Mesothelial cell of epicardium (in vitro differentiated cells): ENCODE measurements at regions not wholly inside any gene's neighbourhood (a gene's known extent, or its start where the extent isn't known, plus 50 kb on each side); places are given as distances from the start of the nearest gene placed in this dataset.

Source experiments
- DNase-seq, 2 experiments: peaks; one replicate each; pipeline ENCODE4 v3.0.0; 2021; ENCODE audit warnings: low spot score in 2 of 2; ENCODE audit not compliant: unreplicated experiment in 2 of 2
- H3K27ac Mint-ChIP-seq: 2 replicates; pipeline ENCODE4 v1.8.0; 2021; ENCODE audit warnings: mixed read lengths
- H3K27me3 Mint-ChIP-seq: 2 replicates; pipeline ENCODE4 v1.8.0; 2021; ENCODE audit warnings: low read depth, mixed read lengths
- H3K36me3 Mint-ChIP-seq: 2 replicates; pipeline ENCODE4 v1.8.0; 2021; ENCODE audit warnings: mixed read lengths
- H3K4me1 Mint-ChIP-seq: 2 replicates; pipeline ENCODE4 v1.8.0; 2021; ENCODE audit warnings: mixed read lengths
- H3K4me3 Mint-ChIP-seq: 2 replicates; pipeline ENCODE4 v1.8.0; 2021; ENCODE audit warnings: mild to moderate bottlenecking, moderate library complexity, mixed read lengths
- H3K9me3 Mint-ChIP-seq: 2 replicates; pipeline ENCODE4 v1.8.0; 2021; ENCODE audit warnings: mixed read lengths
- TF ChIP-seq, protein P1 (sequence below): fragments of 200-600 bp; sonication (generic); IDR thresholded peaks from one replicate; pipeline ENCODE4 v1.5.0; 2021; ENCODE audit warnings: antibody characterized with exemption; ENCODE audit not compliant: unreplicated experiment

DNA sequence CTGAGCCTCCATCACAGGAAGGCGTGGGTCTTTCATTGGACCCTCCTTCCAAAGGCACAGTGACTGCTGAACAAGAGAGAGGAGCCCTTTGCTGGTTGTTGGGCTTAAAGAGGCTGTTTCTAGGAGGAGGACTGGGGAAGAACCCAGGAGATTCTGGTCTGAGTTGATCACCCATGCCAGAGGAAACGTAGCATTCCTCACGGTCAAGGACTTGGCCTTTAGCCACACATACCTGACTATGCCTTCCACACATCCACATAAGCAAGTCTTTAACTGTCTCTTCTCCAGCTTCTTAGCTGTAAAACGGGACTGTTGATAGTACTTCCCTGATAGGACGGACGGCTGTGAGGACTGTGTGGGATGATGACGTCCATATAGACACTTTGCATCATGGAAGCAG lies 149.8 kb upstream of the IRX3 start:
- Mint-ChIP-seq H3K4me1 (peaks cover 9% of the 10 kb centered on the region), H3K27me3 (peaks cover 31% of the 10 kb centered on the region), H3K27ac (no peak overlapping the region), H3K36me3 (no peaks in the 10 kb centered on the region), H3K9me3 (peaks cover 6% of the 10 kb centered on the region), H3K4me3 (no peak overlapping the region)
- TF ChIP-seq, protein P1, sequence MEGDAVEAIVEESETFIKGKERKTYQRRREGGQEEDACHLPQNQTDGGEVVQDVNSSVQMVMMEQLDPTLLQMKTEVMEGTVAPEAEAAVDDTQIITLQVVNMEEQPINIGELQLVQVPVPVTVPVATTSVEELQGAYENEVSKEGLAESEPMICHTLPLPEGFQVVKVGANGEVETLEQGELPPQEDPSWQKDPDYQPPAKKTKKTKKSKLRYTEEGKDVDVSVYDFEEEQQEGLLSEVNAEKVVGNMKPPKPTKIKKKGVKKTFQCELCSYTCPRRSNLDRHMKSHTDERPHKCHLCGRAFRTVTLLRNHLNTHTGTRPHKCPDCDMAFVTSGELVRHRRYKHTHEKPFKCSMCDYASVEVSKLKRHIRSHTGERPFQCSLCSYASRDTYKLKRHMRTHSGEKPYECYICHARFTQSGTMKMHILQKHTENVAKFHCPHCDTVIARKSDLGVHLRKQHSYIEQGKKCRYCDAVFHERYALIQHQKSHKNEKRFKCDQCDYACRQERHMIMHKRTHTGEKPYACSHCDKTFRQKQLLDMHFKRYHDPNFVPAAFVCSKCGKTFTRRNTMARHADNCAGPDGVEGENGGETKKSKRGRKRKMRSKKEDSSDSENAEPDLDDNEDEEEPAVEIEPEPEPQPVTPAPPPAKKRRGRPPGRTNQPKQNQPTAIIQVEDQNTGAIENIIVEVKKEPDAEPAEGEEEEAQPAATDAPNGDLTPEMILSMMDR: no peak
- DNase-seq: no peak

DNA sequence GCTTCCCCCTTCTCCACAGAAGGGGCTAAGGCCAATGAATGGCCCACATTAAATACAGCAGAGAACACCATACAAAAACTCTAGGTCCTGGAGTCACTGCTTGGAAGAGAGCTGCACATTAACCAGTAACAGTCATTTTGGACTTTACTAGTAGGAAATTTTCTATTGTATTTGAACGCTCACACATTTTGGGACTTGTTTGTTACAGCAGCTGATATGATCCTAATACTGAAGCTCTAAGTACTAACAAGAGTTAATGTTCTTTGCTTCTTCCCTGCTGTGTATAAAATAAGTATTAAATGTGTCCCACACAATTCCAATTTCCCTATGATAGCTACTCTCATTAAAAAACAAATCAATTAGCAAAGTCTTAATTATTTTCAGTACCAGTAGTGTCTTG lies 148.3 kb upstream of the IRX3 start:
- Mint-ChIP-seq H3K9me3 (peaks cover 10% of the 10 kb centered on the region), H3K27ac (no peak overlapping the region), H3K27me3 (peaks cover 36% of the 10 kb centered on the region), H3K4me1 (peaks cover 19% of the 10 kb centered on the region), H3K4me3 (no peak overlapping the region), H3K36me3 (no peaks in the 10 kb centered on the region)
- DNase-seq: no peak
- TF ChIP-seq, protein P1: no peak

DNA sequence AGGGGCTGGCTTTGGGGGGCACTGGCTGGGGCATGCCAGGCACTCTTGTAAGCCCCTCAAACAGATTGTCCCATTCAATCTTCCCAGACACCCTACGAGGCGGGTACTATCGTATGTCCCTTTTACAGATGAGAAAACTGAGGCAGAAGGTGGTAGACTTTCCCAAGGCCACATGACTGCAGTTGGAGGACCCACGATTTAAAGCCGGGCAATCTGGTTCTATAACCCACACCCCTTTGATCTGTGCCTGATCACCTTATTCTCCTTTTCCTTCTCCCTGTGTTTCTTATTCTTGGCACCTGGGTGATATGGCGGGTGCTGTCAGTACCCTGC lies 146.3 kb upstream of the IRX3 start:
- Mint-ChIP-seq H3K4me3 (no peak overlapping the region), H3K36me3 (no peaks in the 10 kb centered on the region), H3K4me1 (peaks cover 19% of the 10 kb centered on the region), H3K27me3 (peaks cover 28% of the 10 kb centered on the region), H3K27ac (no peak overlapping the region), H3K9me3 (peaks cover 18% of the 10 kb centered on the region)
- no peak for DNase-seq
- TF ChIP-seq, protein P1: no peak

DNA sequence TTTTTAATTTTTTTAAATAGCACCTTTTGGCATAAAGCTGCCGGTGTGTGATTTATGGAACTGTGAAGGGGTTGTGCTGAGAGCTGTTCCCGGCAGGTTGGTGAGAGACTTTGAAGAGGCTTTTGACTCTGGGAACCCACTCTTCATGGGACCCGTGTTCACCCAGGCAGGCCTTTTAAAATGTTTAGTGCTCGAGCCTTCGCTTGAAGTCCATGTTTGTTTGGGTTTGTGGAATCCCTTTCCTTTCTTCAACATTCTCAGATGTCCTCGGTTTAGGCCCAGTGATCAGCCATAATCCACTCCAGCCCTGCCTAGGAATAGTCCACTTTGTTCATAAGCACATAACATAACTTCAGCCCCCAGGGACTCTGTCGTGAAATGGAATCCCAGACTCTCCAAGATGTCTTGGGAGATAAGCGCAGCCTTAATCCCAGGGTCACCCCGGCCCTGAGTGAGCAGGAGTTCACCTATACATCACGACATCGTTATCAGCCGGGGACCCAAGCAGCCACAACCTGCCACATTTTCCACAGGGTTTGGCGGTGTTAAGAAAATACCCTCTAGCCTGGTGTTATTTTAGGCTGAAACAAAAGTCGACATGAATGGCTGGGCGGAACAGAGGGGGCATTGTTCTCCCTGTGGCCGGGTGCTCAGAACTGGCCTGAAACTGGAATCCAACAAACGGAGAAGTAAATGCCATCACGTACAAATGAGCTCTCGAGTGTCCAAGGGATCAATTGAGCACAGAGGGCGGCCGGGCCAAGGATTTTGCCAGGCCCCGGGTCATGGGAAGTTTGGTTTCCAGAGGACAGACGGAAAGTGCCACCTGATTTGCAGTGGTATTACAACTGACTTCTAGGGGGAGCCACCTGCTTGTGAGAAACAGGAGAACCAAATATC lies 145.7 kb upstream of the IRX3 start:
- H3K4me1 Mint-ChIP-seq: peaks cover 19% of the 10 kb centered on the region
- TF ChIP-seq, protein P1: no peak
- H3K27ac Mint-ChIP-seq: peak overlapping the region; percentile 78
- H3K27me3 Mint-ChIP-seq: peaks cover 26% of the 10 kb centered on the region
- H3K9me3 Mint-ChIP-seq: peaks cover 18% of the 10 kb centered on the region
- H3K36me3 Mint-ChIP-seq: no peaks in the 10 kb centered on the region
- no peak for DNase-seq
- H3K4me3 Mint-ChIP-seq: no peak overlapping the region

DNA sequence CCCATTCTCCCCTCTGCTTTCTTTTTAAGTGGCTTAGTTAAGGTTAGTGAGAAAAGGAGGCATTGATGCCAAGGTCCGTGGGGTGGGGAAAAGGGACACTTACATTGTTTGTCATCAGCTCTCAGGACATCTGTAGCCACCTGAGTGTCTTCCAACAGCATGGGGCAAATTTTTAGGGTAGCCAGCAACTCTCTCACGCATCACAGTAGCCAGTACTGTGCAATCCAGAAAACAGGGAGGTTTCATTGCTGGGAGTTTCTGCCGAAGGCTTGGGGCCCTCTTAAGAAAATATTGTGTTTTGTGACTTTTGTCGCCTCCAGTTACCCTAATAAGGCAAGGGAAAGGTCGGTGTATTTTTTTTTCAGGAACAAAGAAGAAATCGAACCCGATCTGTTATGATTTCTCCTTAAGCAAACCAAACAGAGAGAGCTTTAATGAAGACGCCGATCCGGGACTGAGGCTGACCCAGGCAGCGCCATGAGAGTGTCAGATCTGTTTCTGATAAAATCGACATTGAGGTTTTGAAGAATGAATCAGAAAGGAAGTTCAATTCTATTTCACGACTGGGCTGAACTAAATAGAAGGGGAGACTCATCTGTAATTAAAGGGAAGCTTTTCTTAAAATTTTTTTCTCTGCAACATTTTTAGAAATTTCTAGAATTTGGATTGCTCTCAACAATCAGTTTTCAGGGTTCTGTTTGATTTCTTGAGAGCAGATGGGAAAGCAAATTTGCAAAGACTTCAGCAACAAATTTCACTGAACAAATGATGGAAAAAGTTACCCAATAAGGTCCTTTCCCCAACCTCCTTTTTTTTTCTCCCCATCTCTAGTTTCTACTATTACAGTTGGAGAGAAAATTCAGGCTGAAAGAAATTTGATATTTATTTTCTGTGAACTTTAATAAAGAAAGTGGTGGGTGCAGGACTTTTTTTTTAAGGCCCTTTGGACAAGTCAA lies 144.7 kb upstream of the IRX3 start:
- DNase-seq: no peak
- Mint-ChIP-seq H3K36me3 (no peaks in the 10 kb centered on the region), H3K27me3 (peaks cover 32% of the 10 kb centered on the region), H3K27ac (peak overlapping the region; percentile 83), H3K4me1 (peaks cover 19% of the 10 kb centered on the region), H3K4me3 (peak overlapping the region; percentile 5), H3K9me3 (peaks cover 18% of the 10 kb centered on the region)
- TF ChIP-seq, protein P1: no peak
